Testis (tissue), 2 donors: ENCODE measurements at regions not wholly inside any gene's neighbourhood (a gene's known extent, or its start where the extent isn't known, plus 50 kb on each side); places are given as distances from the start of the nearest gene placed in this dataset.
A peak's percentile ranks its signal among the peaks of the same experiment; 100 is the strongest.

Source experiments
- DNase-seq: peaks from one replicate; pipeline ENCODE4 v3.0.0-alpha.2; 2019
- H3K27ac ChIP-seq, 2 donors: fragments of 200-600 bp; sonication (generic); one replicate each; pipeline ENCODE4 v1.5.1; 2019
- H3K27me3 ChIP-seq: fragments of 200-600 bp; sonication (generic); one replicate; pipeline ENCODE4 v1.5.1; 2019
- H3K36me3 ChIP-seq: fragments of 200-600 bp; sonication (generic); one replicate; pipeline ENCODE4 v1.5.1; 2017; ENCODE audit warnings: low read depth; ENCODE audit errors: missing control alignments
- H3K4me1 ChIP-seq: fragments of 200-600 bp; sonication (generic); one replicate; pipeline ENCODE4 v1.5.1; 2019
- H3K4me3 ChIP-seq, 2 donors: fragments of 200-600 bp; sonication (generic); one replicate each; pipeline ENCODE4 v1.5.1; 2017 to 2019
- H3K9me3 ChIP-seq: fragments of 200-600 bp; sonication (generic); one replicate; pipeline ENCODE4 v1.5.1; 2017
- POLR2A ChIP-seq: fragments of 450-650 bp; IDR thresholded peaks from one replicate; pipeline ENCODE4 v1.6.1; 2017; ENCODE audit warnings: antibody characterized with exemption, mild to moderate bottlenecking, moderate library complexity
- WGBS, 2 donors: methylation state at CpG; one replicate each; pipeline ENCODE4 v1.1.5; 2018; 5-methylcytosine and 5-hydroxymethylcytosine counted together
- intact Hi-C: fragments of 100-400 bp; cut with DNase I; formaldehyde crosslinking; loops from one replicate; pipeline ENCODE4 v1.15.1; 2023; ENCODE audit warnings: low total_unique reads
- small RNA-seq, 2 donors: library from RNA; depleted of rRNA; stranded (forward); fragments of <200 nt; gene quantifications; one replicate each; pipeline ENCODE3, GENCODE V24; 2016
- TF ChIP-seq, protein P1 (sequence below), 3 experiments: fragments of 450-650 bp in 2 of 3; fragments of 200-600 bp in 1 of 3; sonication (generic) in 1 of 3; IDR thresholded peaks; one replicate each; pipeline ENCODE4 v1.5.1; 2016 to 2019; ENCODE audit warnings: antibody characterized with exemption in 3 of 3, mild to moderate bottlenecking in 2 of 3, moderate library complexity in 1 of 3

DNA sequence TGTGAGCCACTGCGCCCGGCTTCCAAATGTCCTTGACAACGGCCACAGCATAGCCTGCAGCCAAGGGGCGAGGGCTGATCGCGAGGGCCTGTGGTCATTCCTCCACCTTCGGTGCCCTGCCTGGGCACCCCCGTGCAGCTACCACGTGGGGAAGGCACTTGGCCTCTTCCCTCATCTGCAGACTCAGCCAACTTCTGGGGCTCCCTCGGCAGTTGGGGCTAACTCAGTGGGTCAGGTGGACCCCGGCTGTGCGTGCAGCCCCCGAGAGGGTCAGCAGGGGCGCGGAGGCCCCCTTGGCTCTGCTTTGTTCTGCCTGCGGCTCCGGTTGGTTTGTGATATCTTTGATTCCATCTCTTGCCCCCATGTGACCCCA, 52.9 kb upstream of the BHLHE23 start:
- DNase-seq = no peak
- no peak overlapping the region for H3K4me3 ChIP-seq
- H3K36me3 ChIP-seq = no peaks in the 10 kb centered on the region
- intact Hi-C loops = no loop called here
- TF ChIP-seq, protein P1, sequence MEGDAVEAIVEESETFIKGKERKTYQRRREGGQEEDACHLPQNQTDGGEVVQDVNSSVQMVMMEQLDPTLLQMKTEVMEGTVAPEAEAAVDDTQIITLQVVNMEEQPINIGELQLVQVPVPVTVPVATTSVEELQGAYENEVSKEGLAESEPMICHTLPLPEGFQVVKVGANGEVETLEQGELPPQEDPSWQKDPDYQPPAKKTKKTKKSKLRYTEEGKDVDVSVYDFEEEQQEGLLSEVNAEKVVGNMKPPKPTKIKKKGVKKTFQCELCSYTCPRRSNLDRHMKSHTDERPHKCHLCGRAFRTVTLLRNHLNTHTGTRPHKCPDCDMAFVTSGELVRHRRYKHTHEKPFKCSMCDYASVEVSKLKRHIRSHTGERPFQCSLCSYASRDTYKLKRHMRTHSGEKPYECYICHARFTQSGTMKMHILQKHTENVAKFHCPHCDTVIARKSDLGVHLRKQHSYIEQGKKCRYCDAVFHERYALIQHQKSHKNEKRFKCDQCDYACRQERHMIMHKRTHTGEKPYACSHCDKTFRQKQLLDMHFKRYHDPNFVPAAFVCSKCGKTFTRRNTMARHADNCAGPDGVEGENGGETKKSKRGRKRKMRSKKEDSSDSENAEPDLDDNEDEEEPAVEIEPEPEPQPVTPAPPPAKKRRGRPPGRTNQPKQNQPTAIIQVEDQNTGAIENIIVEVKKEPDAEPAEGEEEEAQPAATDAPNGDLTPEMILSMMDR (IDR thresholded peaks at IDR 0.05) = no peak
- TF ChIP-seq POLR2A = no peak
- no peaks in the 10 kb centered on the region for H3K27me3 ChIP-seq
- WGBS, 2 donors = 88% methylated on average over 17 of the region's 17 CpGs; no CpG with 5 or more reads in 1 of the 2 donors
- no peaks in the 10 kb centered on the region for H3K4me1 ChIP-seq
- H3K27ac ChIP-seq = no peak overlapping the region
- no peaks in the 10 kb centered on the region for H3K9me3 ChIP-seq

DNA sequence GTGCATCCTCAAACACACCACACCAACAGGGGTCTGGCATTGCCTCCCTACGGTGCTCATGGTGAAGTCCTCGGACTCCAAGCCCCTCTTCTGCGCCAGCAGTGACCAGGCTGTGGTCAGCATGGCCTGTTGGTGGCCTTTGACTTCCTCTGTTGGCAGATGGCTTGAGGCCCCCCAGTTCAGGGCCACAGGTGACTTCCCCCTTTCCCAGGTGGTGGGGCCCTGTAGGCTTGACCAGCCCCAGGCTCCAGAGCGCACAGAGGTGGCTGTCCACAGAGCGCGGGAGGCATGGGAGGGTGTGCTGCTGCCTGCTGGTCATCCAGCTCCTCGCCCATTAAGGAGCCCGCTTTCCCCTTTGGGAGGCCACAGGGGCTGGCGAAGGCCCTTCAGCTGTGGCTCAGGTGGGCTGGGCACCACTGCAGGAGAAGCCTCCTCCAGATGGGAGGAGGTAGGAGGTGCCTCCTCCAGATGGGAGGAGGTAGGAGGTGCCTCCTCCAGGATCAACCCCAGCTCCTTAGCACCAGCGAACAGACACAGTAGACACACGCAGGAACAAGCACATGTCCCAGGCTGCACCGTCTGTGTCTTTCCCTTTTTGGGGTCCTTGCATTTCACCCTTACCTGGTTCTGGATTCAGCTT, 52.1 kb upstream of the BHLHE23 start:
- H3K27me3 ChIP-seq = no peaks in the 10 kb centered on the region
- WGBS, 2 donors = 65 to 76% methylated on average over 11 to 12 of the region's 12 CpGs
- H3K27ac ChIP-seq = no peak overlapping the region
- no peak overlapping the region for H3K4me3 ChIP-seq
- TF ChIP-seq POLR2A = no peak
- intact Hi-C loops = no loop called here
- no peaks in the 10 kb centered on the region for H3K9me3 ChIP-seq
- H3K36me3 ChIP-seq = no peaks in the 10 kb centered on the region
- H3K4me1 ChIP-seq = no peaks in the 10 kb centered on the region
- DNase-seq = no peak

DNA sequence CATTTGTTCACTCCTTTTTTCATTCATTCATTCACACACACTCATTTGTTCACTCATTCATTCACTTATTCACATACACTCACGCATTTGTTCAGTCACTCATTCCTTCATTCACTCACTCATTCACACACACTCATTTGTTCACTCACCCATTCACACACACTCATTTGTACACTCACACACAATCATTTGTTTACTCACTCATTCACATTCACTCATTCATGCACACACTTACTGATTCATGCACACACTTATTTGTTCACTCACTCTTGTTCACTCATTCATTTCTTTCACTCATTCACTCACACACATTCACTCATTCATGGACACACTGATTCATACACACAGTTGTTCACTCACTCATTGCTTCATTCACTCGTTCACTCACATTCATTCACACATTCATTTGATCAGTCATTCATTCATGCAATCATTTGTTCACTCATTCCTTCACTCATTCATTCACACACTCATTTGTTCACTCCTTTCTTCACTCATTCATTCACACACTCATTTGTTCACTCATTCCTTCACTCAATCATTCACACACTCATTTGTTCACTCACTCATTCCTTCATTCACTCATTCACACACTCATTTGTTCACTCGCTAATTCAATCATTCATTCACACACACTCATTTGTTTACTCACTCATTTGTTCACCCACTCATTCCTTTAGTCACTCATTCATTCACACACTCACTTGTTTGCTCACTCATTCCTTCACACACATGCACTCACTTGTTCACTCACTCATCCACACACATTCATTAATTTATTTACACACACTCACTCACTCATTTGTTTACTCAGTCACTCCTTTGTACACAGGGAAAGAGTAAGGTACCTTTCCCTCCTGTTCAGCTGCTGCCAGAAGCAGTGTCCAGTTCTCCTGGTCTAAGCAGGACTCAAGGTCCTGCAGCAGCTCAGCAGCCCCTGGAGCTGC, 50.7 kb upstream of the BHLHE23 start:
- no peaks in the 10 kb centered on the region for H3K9me3 ChIP-seq
- no peak overlapping the region for H3K4me3 ChIP-seq
- intact Hi-C loops = no loop called here
- H3K27ac ChIP-seq = no peak overlapping the region
- WGBS, 2 donors = 78 to 82% methylated on average over 3 of the region's 3 CpGs
- H3K27me3 ChIP-seq = no peaks in the 10 kb centered on the region
- no peaks in the 10 kb centered on the region for H3K36me3 ChIP-seq
- DNase-seq = no peak
- no peaks in the 10 kb centered on the region for H3K4me1 ChIP-seq
- TF ChIP-seq POLR2A = no peak
- TF ChIP-seq, protein P1 (IDR thresholded peaks at IDR 0.05) = no peak

DNA sequence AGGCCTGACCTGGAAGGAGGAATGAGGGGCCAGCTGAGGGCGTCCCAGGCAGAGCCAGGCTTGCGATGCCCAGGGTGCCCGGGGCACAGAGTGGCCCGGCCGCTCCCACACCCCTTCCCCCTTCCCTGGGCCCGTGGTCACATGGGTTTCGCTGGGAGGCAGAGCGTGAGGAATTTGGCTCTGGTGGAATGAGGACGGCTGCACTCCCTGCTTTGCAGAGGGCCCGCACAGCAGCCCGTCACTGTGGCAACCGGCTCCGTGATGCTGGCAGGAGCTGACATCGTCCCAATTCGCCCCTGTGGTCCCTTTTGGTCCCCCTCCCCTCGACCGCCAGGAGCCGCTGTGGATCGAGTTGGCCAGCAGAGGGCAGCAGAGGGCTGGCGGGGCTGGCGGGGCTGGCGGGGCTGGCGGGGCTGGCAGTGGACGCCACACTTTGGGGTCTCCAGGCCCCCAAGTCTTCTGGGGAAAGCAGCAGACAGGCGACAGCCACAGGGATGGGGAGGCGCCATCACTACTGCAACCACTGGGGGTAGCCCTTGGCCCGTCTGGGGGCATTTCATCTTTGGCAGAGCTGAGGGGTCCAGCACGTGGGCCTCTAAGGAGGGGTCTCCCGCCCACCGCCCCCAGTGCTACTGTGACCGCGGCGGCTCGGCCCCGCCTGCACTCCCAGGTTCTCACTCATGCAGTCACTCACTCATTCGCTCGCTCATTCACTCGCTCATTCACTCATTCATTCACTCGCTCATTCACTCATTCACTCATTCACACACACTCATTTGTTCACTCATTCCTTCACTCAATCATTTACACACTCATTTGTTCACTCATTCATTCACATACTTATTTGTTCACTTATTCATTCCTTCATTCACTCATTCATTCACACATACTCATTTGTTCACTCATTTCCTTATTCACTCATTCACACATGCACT, 49.7 kb upstream of the BHLHE23 start:
- no peak for DNase-seq
- intact Hi-C loops = no loop called here
- Histone ChIP-seq H3K4me1 (no peaks in the 10 kb centered on the region), H3K9me3 (no peaks in the 10 kb centered on the region), H3K36me3 (no peaks in the 10 kb centered on the region), H3K4me3 (no peak overlapping the region), H3K27ac (no peak overlapping the region), H3K27me3 (no peaks in the 10 kb centered on the region)
- 29 to 43% methylated on average over 16 to 37 of the region's 39 CpGs for WGBS, 2 donors
- no peak for TF ChIP-seq POLR2A
- TF ChIP-seq, protein P1 (IDR thresholded peaks at IDR 0.05) = peak; percentile 63 to 90 (median 73)

Small RNA genes lying in the stretch of these regions (small RNA-seq; reads per million reads assigned to genes)
- 0 reads per million in 2 donors for gene RF00635
